Heart right ventricle (tissue), 16 donors: ENCODE measurements at regions not wholly inside any gene's neighbourhood (a gene's known extent, or its start where the extent isn't known, plus 50 kb on each side); places are given as distances from the start of the nearest gene placed in this dataset.

ENCODE experiments used
- ATAC-seq, 8 donors: fragments of 200-7000 bp; cut with Tn5 transposase; one replicate each; pipeline ENCODE4 v1.9.1; 2020; ENCODE audit warnings: mild to moderate bottlenecking in 8 of 8, moderate library complexity in 8 of 8, moderate number of reproducible peaks in 1 of 8
- DNase-seq, 2 donors: peaks; one replicate each; pipeline ENCODE4 v3.0.0-alpha.2; 2020
- H3K27ac ChIP-seq, 10 donors: fragments of 200-600 bp; sonication (generic) in 2 of 10; one replicate each; pipeline versions ENCODE4 v1.5.0 to v1.8.0; 2020 to 2022; ENCODE audit warnings: mild to moderate bottlenecking in 3 of 10
- H3K27me3 ChIP-seq, 7 donors: fragments of 200-600 bp; one replicate each; pipeline ENCODE4 v1.8.0; 2021 to 2022; ENCODE audit warnings: mild to moderate bottlenecking in 2 of 7
- H3K36me3 ChIP-seq, 9 donors: fragments of 200-600 bp; sonication (generic) in 1 of 9; one replicate each; pipeline versions ENCODE4 v1.5.0 to v1.8.0; 2020 to 2022; ENCODE audit warnings: mild to moderate bottlenecking in 2 of 9
- H3K4me1 ChIP-seq, 9 donors: fragments of 200-600 bp; sonication (generic) in 1 of 9; one replicate each; pipeline versions ENCODE4 v1.5.0 to v1.8.0; 2020 to 2022; ENCODE audit warnings: mild to moderate bottlenecking in 4 of 9
- H3K4me3 ChIP-seq, 10 donors: fragments of 200-600 bp; sonication (generic) in 2 of 10; one replicate each; pipeline versions ENCODE4 v1.5.0 to v1.8.0; 2020 to 2022; ENCODE audit warnings: mild to moderate bottlenecking in 7 of 10, moderate library complexity in 2 of 10
- H3K9me3 ChIP-seq, 11 donors: fragments of 200-600 bp in 10 of 11; sonication (generic) in 2 of 11; one replicate each; pipeline versions ENCODE4 v1.5.0 to v1.8.0; 2013 to 2022; ENCODE audit warnings: mild to moderate bottlenecking in 2 of 11, control low read depth in 1 of 11, moderate library complexity in 1 of 11
- WGBS, 2 donors: extraction: QIAGEN DNeasy Blood & Tissue Kit; methylation state at CpG; one replicate each; pipeline ENCODE4 v1.1.7; 2013; ENCODE audit warnings: inconsistent platforms in 1 of 2; 5-methylcytosine and 5-hydroxymethylcytosine counted together
- intact Hi-C, 10 donors: fragments of 100-400 bp; cut with DNase I; formaldehyde crosslinking; loops; one replicate each; pipeline versions ENCODE4 v1.11.1 to v1.14.2; 2022
- TF ChIP-seq, protein P1 (sequence below), 9 donors: fragments of 200-600 bp; sonication (generic) in 2 of 9; IDR thresholded peaks; one replicate each; pipeline versions ENCODE4 v1.5.0 to v1.8.0; 2021 to 2022; ENCODE audit warnings: antibody characterized with exemption in 9 of 9, mild to moderate bottlenecking in 5 of 9, moderate library complexity in 1 of 9
- donor health status: Arrhythmogenic right ventricular cardiomyopathy.
- donor health status: ischemic (EF 13 %, LVEDD 7.1; RV severe dilation, severe dysfunction).
- donor health status: healthy with polysubstance abuse.
- donor health status: DM: no; HTN: yes; CAD: no.
- donor health status: DM: no; HTN: no; CAD: no.
- donor health status: ischemic (EF 25% LVEDD 6.9; RV normal size, moderate dysfunction).
- donor health status: ischemic (EF 25% LVEDD 5.7; RV mildly dilated, moderate dysfunction).
- donor health status: healthy.
- donor health status: DM: yes; HTN: yes; CAD: no.
- donor health status: Ischemic cardiomyopathy.
- donor health status: ischemic (EF 35%, LVEDD 5.7; RV mildly dilated, moderate dysfunction).
- donor health status: nonischemic (EF 11% LVEDD 7.7; RV severe dilation, severe dysfunction).
- donor health status: DM: yes; HTN: yes; CAD: no.
- donor health status: PGD.
- donor health status: ischemic (EF 29% LVEDD 5.4; RV normal size, mild dysfunction).
- donor health status: nonischemic (EF 23%, LVEDD 6.1; RV moderate dilation, normal function).

DNA sequence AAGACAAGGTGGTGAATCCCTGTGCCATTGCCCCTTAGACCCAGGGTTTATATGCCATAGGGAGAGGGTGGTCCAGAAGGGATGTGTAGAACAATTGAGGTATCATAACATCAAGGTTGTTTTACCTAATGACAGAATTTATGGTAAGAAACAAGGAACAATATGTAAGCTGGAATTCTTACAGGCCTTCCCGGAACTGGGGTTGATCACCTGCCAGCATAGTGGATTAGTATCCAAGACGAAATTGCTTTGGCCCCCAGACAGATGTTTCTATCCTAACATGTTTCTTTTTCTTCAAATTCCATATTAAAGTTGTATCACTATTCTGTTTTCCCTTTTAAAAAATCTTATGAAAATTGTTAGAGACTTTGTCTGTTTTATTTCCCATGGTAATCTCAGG is 343.8 kb upstream of the ANO3 start:
- H3K36me3 ChIP-seq = no peaks in the 10 kb centered on the region
- H3K4me3 ChIP-seq = no peak overlapping the region
- WGBS, 2 donors = 51 to 74% methylated on average over 2 of the region's 2 CpGs
- intact Hi-C loops = loop anchor here in 3 of 10 donors (2.0 to 10.0 kb wide), 4 partner anchors 144 to 247 kb away; no protein-coding TSS in a partner anchor
- no peaks in the 10 kb centered on the region for H3K27me3 ChIP-seq
- H3K4me1 ChIP-seq = no peaks in the 10 kb centered on the region
- H3K27ac ChIP-seq = no peak overlapping the region
- ATAC-seq = no peak
- H3K9me3 ChIP-seq = no peaks in the 10 kb centered on the region
- TF ChIP-seq, protein P1, sequence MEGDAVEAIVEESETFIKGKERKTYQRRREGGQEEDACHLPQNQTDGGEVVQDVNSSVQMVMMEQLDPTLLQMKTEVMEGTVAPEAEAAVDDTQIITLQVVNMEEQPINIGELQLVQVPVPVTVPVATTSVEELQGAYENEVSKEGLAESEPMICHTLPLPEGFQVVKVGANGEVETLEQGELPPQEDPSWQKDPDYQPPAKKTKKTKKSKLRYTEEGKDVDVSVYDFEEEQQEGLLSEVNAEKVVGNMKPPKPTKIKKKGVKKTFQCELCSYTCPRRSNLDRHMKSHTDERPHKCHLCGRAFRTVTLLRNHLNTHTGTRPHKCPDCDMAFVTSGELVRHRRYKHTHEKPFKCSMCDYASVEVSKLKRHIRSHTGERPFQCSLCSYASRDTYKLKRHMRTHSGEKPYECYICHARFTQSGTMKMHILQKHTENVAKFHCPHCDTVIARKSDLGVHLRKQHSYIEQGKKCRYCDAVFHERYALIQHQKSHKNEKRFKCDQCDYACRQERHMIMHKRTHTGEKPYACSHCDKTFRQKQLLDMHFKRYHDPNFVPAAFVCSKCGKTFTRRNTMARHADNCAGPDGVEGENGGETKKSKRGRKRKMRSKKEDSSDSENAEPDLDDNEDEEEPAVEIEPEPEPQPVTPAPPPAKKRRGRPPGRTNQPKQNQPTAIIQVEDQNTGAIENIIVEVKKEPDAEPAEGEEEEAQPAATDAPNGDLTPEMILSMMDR (IDR thresholded peaks at IDR 0.05) = no peak
- DNase-seq = no peak

DNA sequence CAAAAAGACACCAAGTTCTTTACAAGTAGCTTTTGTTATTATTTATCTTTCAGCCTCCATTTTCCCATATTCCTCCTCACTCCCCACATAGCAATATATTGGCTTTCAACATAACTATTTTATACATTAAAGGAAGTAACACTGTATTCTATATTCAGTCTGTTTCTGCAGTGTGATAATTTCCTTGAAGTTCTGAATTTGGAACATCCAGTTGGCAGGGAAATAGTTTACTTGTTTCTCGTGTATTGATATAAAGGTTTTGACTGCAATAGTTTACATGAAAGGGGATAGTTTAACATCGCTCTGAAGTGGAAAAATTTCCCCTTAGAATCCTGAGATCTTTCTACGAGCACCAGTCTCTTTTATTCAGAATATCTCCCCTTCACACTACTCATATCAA is 341.5 kb upstream of the ANO3 start:
- H3K4me1 ChIP-seq = no peaks in the 10 kb centered on the region
- no peak overlapping the region for H3K27ac ChIP-seq
- H3K4me3 ChIP-seq = no peak overlapping the region
- H3K36me3 ChIP-seq = no peaks in the 10 kb centered on the region
- H3K27me3 ChIP-seq = no peaks in the 10 kb centered on the region
- DNase-seq = no peak
- H3K9me3 ChIP-seq = no peaks in the 10 kb centered on the region
- no peak for ATAC-seq
- 69 to 71% methylated on average over 3 of the region's 3 CpGs for whole genome bisulfite sequencing, 2 donors
- TF ChIP-seq, protein P1 (IDR thresholded peaks at IDR 0.05) = no peak
- intact Hi-C loops = no loop called here

DNA sequence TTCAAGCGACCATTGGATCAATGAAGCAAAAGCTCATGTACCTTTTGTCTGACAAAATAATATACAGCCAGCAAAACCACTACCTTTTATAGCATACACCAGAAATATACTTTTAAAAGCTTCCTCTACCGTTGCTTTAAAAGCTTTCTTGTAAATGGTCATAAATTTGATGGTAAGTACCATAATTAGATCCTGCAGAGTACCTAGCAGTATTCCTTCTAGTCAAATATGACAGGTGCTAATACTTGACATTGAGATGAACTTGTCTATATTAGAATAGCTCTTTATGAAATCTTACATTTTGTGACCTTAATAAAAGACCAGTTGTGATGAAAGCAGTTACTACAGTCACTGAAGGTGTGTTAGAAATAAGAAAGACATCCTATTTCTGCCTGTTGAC is 340.5 kb upstream of the ANO3 start:
- H3K9me3 ChIP-seq = no peaks in the 10 kb centered on the region
- H3K36me3 ChIP-seq = no peaks in the 10 kb centered on the region
- no peak overlapping the region for H3K4me3 ChIP-seq
- ATAC-seq (no peak), DNase-seq (no peak)
- no peaks in the 10 kb centered on the region for H3K27me3 ChIP-seq
- WGBS, 2 donors = 80 to 86% methylated on average over 2 of the region's 2 CpGs
- no peaks in the 10 kb centered on the region for H3K4me1 ChIP-seq
- no peak overlapping the region for H3K27ac ChIP-seq
- intact Hi-C loops = no loop called here
- TF ChIP-seq, protein P1 (IDR thresholded peaks at IDR 0.05) = no peak

DNA sequence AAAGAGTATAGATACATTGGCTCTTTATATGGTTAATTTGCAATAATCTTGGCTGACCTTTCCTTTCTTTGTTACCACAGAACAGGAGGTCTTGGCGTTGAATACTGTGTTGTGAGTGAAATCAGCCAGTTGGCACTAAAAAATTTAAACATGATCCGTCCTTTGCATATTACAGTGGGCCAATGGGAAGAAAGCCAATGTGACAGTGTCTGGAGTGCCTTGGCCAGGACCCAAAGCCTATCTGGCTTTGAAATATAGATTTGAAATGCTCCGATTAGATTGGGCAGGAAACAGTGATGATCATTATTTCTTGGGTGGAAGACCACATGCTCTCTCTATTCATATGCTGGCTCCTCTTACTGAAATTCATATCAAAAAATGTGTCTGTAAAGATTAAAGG is 339.6 kb upstream of the ANO3 start:
- no peak overlapping the region for H3K27ac ChIP-seq
- DNase-seq = no peak
- H3K9me3 ChIP-seq = no peaks in the 10 kb centered on the region
- H3K4me1 ChIP-seq = no peaks in the 10 kb centered on the region
- H3K4me3 ChIP-seq = no peak overlapping the region
- ATAC-seq = no peak
- H3K36me3 ChIP-seq = no peaks in the 10 kb centered on the region
- H3K27me3 ChIP-seq = no peaks in the 10 kb centered on the region
- TF ChIP-seq, protein P1 (IDR thresholded peaks at IDR 0.05) = no peak
- WGBS, 2 donors = 32 to 42% methylated on average over 3 of the region's 3 CpGs
- intact Hi-C loops = no loop called here

DNA sequence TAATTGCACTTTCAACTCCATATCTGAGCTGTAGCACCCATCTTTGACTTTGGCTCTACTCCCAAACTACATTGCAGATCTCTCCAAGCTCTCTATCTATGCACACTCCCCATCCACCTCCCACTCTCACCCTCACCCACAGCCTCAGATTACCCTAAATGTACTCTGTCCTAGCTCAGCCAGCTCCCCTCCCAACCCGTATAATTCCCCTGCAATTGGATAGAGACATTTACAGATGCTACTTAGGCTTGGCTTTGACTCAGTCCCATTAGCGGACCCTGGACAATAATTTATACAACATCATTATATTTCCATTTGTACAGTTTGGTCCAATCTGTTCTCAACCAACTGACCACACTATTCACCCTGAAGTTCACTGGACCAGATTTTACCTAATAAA is 338.9 kb upstream of the ANO3 start:
- TF ChIP-seq, protein P1 (IDR thresholded peaks at IDR 0.05) = no peak
- no peak for ATAC-seq
- intact Hi-C loops = no loop called here
- H3K4me3 ChIP-seq = no peak overlapping the region
- H3K4me1 ChIP-seq = no peaks in the 10 kb centered on the region
- H3K36me3 ChIP-seq = no peaks in the 10 kb centered on the region
- H3K27me3 ChIP-seq = no peaks in the 10 kb centered on the region
- 76 to 87% methylated on average over 2 of the region's 2 CpGs for WGBS, 2 donors
- no peak overlapping the region for H3K27ac ChIP-seq
- DNase-seq = no peak
- no peaks in the 10 kb centered on the region for H3K9me3 ChIP-seq
